SH-SY5Y (cell line): ENCODE measurements at regions not wholly inside any gene's neighbourhood (a gene's known extent, or its start where the extent isn't known, plus 50 kb on each side); places are given as distances from the start of the nearest gene placed in this dataset.

Experiments
- GATA2 ChIP-seq: IDR thresholded peaks from 2 replicates; pipeline ENCODE4 v1.6.1; 2011; ENCODE audit warnings: mild to moderate bottlenecking, low read depth, low read length
- GATA3 ChIP-seq: IDR thresholded peaks from 2 replicates; pipeline ENCODE4 v1.6.1; 2011; ENCODE audit warnings: low read depth, mild to moderate bottlenecking, low read length, moderate library complexity

DNA sequence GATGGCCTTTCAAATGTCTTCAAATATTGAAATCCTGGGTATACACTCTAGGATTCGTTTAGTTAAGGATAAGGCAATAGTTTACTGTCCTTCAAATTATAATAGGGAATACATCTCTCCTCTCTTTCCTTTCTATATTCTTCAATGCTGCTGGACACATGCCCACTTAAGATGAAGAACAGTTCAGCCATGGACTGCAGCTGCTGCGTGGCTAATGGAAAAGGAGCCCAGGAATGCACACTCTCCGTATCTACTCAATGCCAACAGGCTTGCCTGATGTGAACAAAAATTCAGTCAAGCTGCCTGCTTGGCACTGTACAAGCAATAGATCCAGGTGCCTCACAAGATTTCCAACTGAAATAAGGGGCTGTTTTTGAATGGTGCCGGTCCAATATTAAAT, 321.2 kb upstream of the LYPLAL1 start:
- TF ChIP-seq GATA2 (no peak), GATA3 (no peak)
